Right kidney (tissue), 1 donor: ENCODE measurements at regions not wholly inside any gene's neighbourhood (a gene's known extent, or its start where the extent isn't known, plus 50 kb on each side); places are given as distances from the start of the nearest gene placed in this dataset.
A peak's percentile ranks its signal among the peaks of the same experiment; 100 is the strongest.

Experiments
- DNase-seq: peaks from one replicate; pipeline ENCODE4 v3.0.0-alpha.2; 2016

- DNase-seq: no peak
These were observed 203.7 kb upstream of the ARX start for GRCh38 chrX:25219480-25219879.

DNA sequence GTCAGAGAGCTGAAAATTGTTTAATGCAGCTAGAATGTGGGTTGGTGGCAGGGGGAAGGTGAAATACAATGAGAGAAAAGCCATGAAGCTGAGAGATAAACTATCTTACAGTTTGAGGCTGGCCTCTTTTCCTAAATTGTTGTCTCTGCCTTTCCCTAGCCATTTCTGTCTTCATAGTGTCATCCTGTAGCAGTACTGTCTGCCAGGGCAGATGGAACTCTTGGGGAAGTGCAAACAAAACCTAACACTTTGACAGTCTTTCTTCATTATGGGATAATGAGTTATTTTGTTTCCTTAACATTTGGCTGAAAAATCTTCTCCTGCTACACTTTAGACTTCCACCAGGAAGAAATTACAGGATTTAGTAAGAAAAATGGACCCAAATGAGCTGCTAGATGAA, 197.8 kb upstream of the ARX start:
- no peak for DNase-seq

- no peak for DNase-seq
These were observed 192.2 kb upstream of the ARX start for GRCh38 chrX:25207803-25208475.

DNA sequence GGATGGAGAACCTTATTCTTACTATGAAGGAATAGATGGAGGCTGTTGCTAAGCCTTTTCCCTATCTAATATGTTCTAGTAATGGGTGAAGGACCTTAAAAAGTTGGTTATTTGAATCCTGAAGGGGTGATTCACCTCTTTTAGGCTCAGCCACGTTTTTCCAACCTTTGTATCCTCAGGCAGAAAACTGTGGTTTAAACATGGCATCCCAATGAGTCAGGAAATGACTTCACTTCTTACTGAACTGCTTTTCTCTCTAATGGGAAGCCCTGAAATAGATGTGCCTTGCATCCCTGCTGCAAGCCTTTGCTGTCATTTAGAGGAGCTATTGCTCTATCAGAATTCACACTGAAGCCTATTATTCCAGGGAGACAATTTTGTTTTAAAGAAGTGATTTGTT, 191.0 kb upstream of the ARX start:
- no peak for DNase-seq

DNA sequence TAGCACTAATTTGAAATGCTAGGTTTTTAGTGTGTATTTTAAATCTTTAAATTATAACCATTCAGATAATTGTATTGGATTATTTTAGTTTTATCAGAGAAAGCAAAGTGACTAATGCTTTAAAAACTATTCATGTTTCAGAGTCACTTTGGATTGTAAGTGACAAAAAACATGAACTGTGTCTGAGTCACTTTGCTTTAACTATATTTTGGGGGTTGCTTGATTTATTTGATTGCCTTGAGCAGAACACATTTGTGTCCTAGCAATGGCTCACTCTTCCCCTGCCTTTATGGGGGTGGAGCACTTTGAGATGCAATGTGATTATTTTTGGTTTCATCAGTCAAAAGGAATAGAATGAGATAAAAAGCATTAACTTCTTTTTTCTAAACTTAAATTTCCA, 188.4 kb upstream of the ARX start:
- no peak for DNase-seq

DNA sequence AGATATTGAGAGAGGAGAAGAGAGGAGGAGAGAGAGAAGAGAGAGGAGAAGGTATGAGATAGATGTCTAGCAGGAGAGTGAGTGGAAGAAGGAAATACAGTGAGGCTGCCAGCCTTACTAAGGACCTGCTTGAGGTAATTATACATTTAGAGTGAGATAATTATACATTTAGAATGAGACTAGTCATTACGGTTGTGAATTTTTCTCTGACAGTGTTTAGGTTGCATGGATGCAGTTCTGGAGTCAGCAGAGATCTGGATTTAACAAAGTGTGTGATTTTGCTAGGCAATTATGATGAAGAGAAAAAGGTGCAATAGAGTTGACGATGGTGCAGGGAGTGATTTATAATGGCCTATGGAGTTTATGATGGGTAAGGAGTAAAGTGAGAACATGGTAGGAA, 187.1 kb upstream of the ARX start:
- no peak for DNase-seq

GRCh38 chrX:25198891-25199290, 183.1 kb upstream of the ARX start:
- no peak for DNase-seq

DNA sequence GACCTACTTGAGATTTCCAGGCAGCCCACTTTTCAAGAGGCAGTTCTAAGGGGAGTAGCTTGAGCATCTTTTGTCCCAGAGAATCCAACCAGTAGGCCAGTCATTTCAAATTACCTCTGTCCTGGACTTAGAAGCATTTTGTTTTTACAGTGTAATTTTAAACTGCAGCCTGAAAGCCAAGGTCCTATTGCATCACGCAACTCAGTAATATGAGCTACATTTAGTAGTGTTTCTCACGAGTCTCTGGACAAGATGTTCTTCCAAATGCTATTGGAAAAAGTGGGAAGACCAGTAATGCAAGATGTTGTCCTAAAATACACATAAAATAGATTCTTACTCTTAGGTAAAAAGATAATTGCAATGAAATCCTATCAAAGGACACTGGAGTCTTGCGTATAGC, 182.5 kb upstream of the ARX start:
- DNase-seq: no peak

DNA sequence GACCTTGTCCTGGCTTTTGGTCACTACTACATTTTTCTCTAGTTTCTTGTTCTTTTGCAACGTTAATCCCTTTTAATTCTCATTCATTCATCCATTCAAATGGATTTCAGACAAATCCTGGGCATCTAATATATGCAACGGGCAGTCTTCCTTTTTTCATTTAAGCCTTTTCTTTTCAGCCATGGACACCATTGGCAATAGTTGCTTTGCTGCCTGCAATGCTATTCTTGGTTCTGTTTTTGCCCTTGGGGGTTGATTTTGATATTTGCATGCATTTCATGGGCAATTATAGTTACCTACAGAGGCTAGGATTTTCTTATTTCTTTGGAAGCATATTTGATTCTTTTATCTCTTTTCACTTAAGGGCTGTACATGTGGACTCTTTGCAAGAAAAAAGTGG, 180.5 kb upstream of the ARX start:
- DNase-seq: no peak

DNA sequence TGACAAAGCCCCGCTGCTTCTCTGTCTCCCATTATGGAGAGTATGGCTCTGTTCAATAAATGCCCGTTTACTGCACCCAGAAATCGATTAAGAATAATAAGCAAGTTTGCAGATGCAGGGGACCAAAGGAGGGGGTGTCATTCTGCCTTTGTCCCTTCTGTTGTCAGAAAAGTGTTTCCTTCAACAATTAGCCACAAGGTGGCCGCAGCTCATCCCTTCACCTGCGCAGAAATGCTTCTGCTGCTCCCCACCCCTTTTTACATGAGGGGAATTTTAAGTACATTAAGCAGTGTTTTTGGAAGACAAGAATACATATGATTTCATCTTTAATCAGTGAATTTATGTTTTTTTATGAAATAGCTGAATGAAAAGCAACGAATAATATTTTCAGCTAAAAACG, 175.6 kb upstream of the ARX start:
- no peak for DNase-seq

DNA sequence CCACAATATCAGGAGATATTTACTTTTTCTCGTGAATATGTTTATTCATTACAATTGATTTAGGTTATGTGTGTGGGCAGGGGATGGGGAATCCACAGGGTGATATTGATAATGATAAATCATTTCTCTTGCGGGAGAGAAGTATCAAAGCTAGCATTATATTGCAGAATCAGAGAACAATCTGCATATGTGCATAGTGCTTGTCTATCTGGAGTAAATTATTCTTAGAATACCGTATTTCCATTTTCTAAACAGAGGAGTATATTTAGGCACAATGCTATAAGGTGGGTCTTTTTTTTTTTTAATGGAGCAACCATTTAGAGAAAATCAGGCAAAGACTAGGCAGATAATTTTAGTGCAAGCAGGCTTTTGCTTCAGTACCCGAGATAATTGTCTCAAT, 166.0 kb upstream of the ARX start:
- DNase-seq: no peak

GRCh38 chrX:25180242-25180641, 164.5 kb upstream of the ARX start:
- DNase-seq: no peak

GRCh38 chrX:25178555-25178954, 162.8 kb upstream of the ARX start:
- DNase-seq: no peak

GRCh38 chrX:25175743-25176142, 160.0 kb upstream of the ARX start:
- no peak for DNase-seq

- DNase-seq: no peak
These were observed 159.4 kb upstream of the ARX start for GRCh38 chrX:25175171-25175570.

DNA sequence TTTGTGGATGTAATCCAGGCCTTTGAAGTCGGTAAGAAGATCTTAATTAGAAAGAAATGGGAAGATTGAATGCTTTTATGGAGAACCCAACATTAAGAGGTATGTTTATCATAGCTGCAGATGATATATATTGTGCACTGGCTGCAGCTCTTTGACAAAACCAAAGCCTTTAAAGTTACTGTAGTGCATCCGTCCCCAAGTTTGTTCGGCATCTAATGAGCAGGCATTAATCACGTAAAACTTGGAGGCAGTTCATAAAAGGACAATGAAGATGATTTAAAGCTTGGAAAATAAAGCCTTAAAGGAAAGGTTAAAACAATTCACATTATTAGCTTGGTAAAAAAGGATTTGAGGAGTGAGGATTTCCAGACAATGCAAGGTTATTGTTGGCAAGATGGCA, 150.8 kb upstream of the ARX start:
- DNase-seq: no peak

DNA sequence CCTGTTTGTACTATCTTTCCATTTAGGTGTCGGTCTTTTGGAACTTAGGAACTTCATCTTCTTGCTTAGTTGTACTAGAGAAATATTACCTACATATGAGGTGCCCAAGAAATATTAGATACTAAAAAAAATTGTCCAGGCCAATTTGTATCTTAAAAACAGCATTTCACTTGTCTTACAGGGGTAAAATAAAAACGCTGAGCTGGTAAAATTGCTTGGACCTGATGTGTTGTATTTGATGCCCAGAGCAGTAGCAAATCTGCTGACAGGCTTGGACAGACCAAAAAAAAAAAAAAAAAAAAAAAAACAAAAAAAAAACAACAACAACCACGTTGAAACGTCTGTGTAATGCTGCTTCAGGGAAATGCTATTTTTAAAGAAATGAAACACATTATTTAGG, 150.4 kb upstream of the ARX start:
- DNase-seq: no peak

DNA sequence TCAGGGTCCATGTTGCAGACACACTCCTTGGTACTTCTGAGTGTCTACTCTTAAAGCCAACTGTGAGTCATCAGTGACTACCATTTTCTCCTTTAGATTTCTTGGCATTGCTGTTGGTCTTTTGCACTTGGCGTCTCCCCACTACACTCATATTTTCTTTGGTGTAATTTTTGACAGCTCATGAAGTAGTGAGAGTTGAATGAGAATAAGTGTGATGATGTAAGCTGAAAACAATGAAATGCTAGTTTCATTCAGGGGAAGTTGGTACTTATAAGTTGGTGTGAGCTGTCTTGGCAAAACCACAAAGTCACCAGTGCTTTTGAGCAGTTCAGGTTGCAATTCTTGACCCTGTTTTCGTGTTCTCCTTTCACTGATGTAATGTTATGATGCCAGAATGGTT, 142.9 kb upstream of the ARX start:
- DNase-seq: no peak

DNA sequence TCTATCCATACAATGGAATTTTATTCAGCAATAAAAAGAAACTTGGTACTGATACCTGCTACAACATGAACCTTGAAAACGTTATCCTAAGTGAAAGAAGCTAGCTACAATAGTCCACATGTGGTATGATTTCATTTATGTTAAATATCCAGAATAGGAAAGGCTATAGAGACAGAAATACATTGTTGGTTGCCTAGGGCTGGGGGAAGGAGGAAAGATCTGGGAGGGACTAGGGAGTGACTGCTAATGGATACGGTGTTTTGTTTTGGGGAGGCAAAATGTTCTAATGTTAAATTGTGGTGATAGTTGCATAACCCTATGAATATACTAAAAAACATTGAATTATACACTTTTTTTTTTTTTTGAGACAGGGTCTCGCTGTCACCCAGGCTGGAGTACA, 141.1 kb upstream of the ARX start:
- no peak for DNase-seq

GRCh38 chrX:25156323-25156722, 140.6 kb upstream of the ARX start:
- DNase-seq: no peak

DNA sequence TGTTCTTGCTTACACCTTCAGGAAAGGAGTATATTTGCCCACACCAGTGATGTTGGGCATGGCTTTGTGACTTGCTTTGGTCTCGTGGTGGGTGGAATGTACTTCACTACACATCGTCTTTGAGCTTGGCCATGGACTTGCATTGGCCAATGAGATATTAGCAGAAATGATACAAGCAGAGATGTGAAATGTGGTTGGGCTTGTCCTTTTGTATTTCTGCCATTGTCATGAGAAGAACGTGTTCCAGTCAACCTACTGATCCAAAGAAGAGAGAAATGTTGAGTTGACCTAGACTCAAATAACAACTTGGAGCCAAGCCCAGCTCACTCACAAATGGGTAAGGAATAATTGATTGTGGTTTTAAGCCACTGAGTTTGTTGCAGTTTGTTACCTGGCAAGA, 138.4 kb upstream of the ARX start:
- no peak for DNase-seq

DNA sequence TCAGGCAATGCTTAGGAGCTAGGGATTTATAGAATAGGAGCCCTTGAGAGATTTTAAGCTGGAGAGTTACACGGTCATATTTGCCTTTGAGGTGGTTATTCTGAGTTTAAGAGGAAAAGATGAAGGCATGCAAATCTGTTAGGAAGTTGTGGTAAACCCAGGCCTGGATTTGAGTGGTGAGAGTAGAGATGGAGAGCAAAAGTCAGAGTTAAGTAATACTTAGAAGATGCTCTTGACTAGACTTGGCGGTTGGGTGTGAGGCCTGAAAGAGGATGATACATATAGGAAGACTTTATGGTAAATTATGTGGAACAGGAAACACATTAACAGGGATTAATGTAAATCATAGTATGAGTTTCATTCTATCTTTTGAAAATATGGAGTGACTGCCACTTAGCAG, 136.0 kb upstream of the ARX start:
- no peak for DNase-seq

GRCh38 chrX:25144043-25144940, 128.5 kb upstream of the ARX start:
- peak; percentile 29 for DNase-seq

DNA sequence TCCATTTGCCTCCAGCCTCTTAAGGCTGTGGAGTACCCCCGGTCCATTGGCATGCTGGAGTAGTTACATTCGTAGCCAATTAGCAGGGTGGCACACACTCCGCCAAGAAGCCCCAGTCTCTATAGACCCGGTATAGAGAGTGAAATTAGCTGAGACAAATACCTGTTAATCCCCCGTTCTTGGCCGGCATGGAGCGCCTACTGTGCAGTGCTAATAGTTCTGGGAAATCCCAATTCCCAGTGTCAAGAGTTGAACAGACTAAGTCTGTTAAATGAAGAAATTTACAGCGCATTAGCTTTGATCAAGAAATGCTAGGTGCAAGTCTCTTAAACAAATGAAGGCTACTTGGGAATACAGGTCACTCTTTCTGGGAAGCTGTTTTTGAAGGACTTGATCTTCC, 127.8 kb upstream of the ARX start:
- DNase-seq: no peak
